Right atrium auricular region (tissue), 2 donors: ENCODE measurements at regions not wholly inside any gene's neighbourhood (a gene's known extent, or its start where the extent isn't known, plus 50 kb on each side); places are given as distances from the start of the nearest gene placed in this dataset.

ENCODE experiments used
- DNase-seq: peaks from one replicate; pipeline ENCODE4 v3.0.0-alpha.2; 2019; ENCODE audit warnings: low spot score
- H3K27ac ChIP-seq, 2 donors: fragments of 200-600 bp; sonication (generic); 1 replicate in 1 of 2; 2 replicates in 1 of 2; pipeline ENCODE4 v1.5.1; 2016 to 2019
- H3K27me3 ChIP-seq, 2 donors: fragments of 200-600 bp; sonication (generic); one replicate each; pipeline versions ENCODE4 v1.5.1 to v1.6.0; 2017 to 2019
- H3K36me3 ChIP-seq: fragments of 200-600 bp; sonication (generic); one replicate; pipeline ENCODE4 v1.5.1; 2016
- H3K4me1 ChIP-seq, 2 donors: fragments of 200-600 bp; sonication (generic); one replicate each; pipeline versions ENCODE4 v1.5.1 to v1.6.0; 2017 to 2019
- H3K4me3 ChIP-seq, 2 donors: fragments of 200-600 bp; sonication (generic); 1 replicate in 1 of 2; 2 replicates in 1 of 2; pipeline ENCODE4 v1.5.1; 2017 to 2019; ENCODE audit warnings: mild to moderate bottlenecking in 1 of 2, moderate library complexity in 1 of 2
- H3K9me3 ChIP-seq, 2 donors: fragments of 200-600 bp; sonication (generic); one replicate each; pipeline ENCODE4 v1.5.1; 2019
- TF ChIP-seq, protein P1 (sequence below), 2 donors: fragments of 200-600 bp; sonication (generic); IDR thresholded peaks; one replicate each; pipeline ENCODE4 v1.5.1; 2019; ENCODE audit warnings: antibody characterized with exemption in 2 of 2

DNA sequence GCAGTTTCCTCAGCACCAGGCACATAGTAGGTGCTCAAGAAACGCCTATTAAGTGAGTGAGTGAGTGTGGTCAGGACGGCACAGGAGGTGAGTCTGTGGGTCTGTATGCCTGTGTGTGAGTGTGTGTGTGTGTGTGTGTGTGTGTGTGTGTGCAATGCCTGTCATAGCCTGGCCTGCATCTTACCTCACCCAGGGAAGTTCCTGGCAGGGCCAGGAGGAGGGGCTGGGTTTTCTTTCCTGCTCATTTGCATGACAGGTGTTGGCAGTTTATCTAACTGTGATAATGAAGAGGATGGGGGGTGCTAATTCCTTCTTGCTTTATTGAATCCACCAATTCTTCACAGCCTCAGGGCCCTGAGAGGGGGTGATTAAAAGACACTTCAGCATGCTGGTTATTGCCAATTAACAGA is 146.7 kb upstream of the MLN start:
- DNase-seq: no peak
- H3K4me3 ChIP-seq: no peak overlapping the region
- TF ChIP-seq, protein P1, sequence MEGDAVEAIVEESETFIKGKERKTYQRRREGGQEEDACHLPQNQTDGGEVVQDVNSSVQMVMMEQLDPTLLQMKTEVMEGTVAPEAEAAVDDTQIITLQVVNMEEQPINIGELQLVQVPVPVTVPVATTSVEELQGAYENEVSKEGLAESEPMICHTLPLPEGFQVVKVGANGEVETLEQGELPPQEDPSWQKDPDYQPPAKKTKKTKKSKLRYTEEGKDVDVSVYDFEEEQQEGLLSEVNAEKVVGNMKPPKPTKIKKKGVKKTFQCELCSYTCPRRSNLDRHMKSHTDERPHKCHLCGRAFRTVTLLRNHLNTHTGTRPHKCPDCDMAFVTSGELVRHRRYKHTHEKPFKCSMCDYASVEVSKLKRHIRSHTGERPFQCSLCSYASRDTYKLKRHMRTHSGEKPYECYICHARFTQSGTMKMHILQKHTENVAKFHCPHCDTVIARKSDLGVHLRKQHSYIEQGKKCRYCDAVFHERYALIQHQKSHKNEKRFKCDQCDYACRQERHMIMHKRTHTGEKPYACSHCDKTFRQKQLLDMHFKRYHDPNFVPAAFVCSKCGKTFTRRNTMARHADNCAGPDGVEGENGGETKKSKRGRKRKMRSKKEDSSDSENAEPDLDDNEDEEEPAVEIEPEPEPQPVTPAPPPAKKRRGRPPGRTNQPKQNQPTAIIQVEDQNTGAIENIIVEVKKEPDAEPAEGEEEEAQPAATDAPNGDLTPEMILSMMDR (IDR thresholded peaks at IDR 0.05): no peak
- H3K36me3 ChIP-seq: no peaks in the 10 kb centered on the region
- no peak overlapping the region for H3K27ac ChIP-seq
- no peaks in the 10 kb centered on the region for H3K27me3 ChIP-seq
- H3K4me1 ChIP-seq: no peaks in the 10 kb centered on the region
- no peaks in the 10 kb centered on the region for H3K9me3 ChIP-seq

DNA sequence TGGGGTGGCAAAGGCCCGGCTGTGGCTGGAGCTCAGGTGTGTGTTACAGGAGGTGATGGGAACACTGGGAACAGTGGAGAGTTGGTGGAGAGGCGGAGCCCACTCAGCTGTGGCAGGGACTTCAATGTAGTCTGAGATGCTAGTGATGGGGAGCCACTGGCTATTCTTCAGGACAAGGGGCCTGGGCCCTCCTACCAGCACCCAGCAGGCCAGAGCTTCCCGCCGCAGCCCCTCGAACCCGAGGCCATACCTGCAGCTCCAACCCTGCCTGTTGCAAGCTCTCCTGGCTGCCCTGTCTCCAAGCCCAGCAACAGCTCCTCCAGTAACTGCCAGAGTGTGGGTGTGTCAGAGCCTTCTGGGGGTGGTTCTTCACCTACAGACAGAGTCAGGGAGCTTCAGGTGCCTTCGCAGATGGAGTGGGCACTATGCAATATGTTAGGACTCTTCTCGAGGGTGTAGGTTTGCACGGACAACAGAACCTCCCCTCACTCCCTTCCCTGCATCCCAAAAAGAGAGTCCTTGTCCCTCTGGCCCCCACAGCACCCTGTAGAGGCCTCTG is 146.2 kb upstream of the MLN start:
- Histone ChIP-seq H3K4me1 (no peaks in the 10 kb centered on the region), H3K27ac (no peak overlapping the region), H3K27me3 (no peaks in the 10 kb centered on the region)

DNA sequence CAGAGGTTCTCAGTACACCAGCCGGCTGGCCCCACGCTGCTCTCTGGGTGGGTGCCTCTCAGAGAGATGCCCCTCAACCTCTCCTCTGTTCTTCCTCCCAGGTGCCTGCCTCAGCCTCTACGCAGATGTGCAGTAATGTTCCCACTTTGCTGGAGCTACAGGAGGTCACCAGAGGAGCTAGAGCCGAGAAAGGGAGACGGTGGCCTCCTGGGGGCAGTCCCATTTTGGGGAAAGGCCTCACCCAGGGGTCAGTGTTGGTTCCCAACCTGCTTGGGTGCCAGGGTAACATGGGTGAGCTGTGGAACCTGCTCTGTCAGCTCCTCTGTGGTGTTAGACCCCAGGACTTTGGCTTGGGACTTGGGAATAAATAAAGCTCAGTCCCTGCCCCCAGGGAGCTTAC is 145.3 kb upstream of the MLN start:
- DNase-seq: no peak
- H3K4me3 ChIP-seq: no peak overlapping the region
- no peaks in the 10 kb centered on the region for H3K27me3 ChIP-seq
- TF ChIP-seq, protein P1 (IDR thresholded peaks at IDR 0.05): no peak
- H3K9me3 ChIP-seq: no peaks in the 10 kb centered on the region
- no peak overlapping the region for H3K27ac ChIP-seq
- no peaks in the 10 kb centered on the region for H3K36me3 ChIP-seq
- no peaks in the 10 kb centered on the region for H3K4me1 ChIP-seq

More for the DNA sequence above, 146.2 kb upstream of the MLN start:
- TF ChIP-seq, protein P1 (IDR thresholded peaks at IDR 0.05): no peak
- Histone ChIP-seq H3K9me3 (no peaks in the 10 kb centered on the region), H3K4me3 (no peak overlapping the region), H3K36me3 (no peaks in the 10 kb centered on the region)
- DNase-seq: no peak

- TF ChIP-seq, protein P1 (IDR thresholded peaks at IDR 0.05): no peak
- H3K4me3 ChIP-seq: no peak overlapping the region
- no peak overlapping the region for H3K27ac ChIP-seq
- no peaks in the 10 kb centered on the region for H3K4me1 ChIP-seq
- no peaks in the 10 kb centered on the region for H3K36me3 ChIP-seq
- H3K9me3 ChIP-seq: no peaks in the 10 kb centered on the region
- DNase-seq: no peak
- no peaks in the 10 kb centered on the region for H3K27me3 ChIP-seq
Observed at GRCh38 chr6:33947916-33948594, 144.3 kb upstream of the MLN start.

DNA sequence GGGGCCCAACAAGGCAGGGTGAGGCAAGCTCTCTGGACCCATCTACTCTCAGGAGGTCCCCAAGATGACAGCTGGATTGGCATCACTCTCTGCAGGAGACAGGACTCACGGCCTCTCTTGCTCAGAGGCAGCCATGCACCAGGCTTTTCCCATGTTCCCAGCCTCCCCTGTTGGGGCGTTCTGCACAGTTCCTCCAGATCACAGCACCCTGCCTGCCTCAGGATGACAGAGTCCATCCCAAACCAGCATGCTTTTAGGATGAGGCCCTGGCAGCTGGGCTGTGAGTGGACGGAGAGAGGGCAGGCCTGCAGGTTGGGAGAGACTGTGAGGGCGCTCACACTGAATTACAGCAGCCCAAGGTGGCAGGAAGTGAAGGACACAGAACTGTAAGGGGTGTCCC is 143.2 kb upstream of the MLN start:
- H3K27me3 ChIP-seq: no peaks in the 10 kb centered on the region
- no peak overlapping the region for H3K27ac ChIP-seq
- no peak for DNase-seq
- H3K4me3 ChIP-seq: no peak overlapping the region
- H3K9me3 ChIP-seq: no peaks in the 10 kb centered on the region
- H3K36me3 ChIP-seq: no peaks in the 10 kb centered on the region
- no peaks in the 10 kb centered on the region for H3K4me1 ChIP-seq
- TF ChIP-seq, protein P1 (IDR thresholded peaks at IDR 0.05): no peak

DNA sequence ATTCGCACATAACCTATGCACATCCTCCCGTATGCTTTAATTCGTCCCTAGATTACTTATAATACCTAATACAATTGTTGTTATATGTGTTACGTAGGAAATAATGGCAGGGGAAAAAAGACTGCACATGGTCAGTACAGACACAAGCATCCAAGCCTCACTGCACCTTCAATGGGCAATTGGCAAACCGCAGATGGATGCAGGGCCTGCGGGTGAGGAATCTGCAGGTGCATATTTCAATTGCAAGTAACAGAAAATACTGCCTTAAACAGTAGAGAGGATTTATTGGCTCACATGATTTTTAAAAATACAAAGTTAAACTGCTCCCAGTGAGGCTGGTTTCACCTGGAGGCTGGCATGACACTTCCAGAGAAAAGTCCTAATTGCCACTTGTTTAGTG is 142.1 kb upstream of the MLN start:
- TF ChIP-seq, protein P1 (IDR thresholded peaks at IDR 0.05): no peak
- no peak for DNase-seq
- Histone ChIP-seq H3K4me1 (no peaks in the 10 kb centered on the region), H3K9me3 (no peaks in the 10 kb centered on the region), H3K36me3 (no peaks in the 10 kb centered on the region), H3K27ac (no peak overlapping the region), H3K27me3 (no peaks in the 10 kb centered on the region), H3K4me3 (no peak overlapping the region)
